HepG2 (cell line): ENCODE measurements at regions not wholly inside any gene's neighbourhood (a gene's known extent, or its start where the extent isn't known, plus 50 kb on each side); places are given as distances from the start of the nearest gene placed in this dataset.

Source experiments
- ATAC-seq: fragments of 200-7000 bp; cut with Tn5 transposase; 3 replicates; pipeline ENCODE4 v1.9.1; 2020; ENCODE audit warnings: mild to moderate bottlenecking, moderate library complexity
- BruUV-seq: library from RNA; stranded (reverse); fragments of 400-500 nt; replicated peaks from 2 replicates; lab custom pipeline; 2021; lab: Mats Ljungman, UMichigan
- CTCF ChIA-PET: fragments of 300-600 bp; formaldehyde crosslinking; extraction: SDS; loops from one replicate; lab custom pipeline; 2021; ENCODE audit warnings: low total read pairs, inconsistent platforms, low intra/inter-chr PET ratio; lab: Yijun Ruan, JAX
- POLR2A ChIA-PET: fragments of 350-600 bp; sonication (Branson Sonifier 250); formaldehyde crosslinking; loops from one replicate; lab custom pipeline; 2020; ENCODE audit warnings: antibody characterized with exemption, inconsistent platforms; lab: Yijun Ruan, JAX
- DNase-seq: peaks from one replicate; pipeline ENCODE4 v3.0.0-alpha.2; 2015; ENCODE audit warnings: low spot score
- FAIRE-seq: peaks from 3 replicates; lab custom pipeline; 2011; peaks lifted over from hg19 to GRCh38; lab: Jason Lieb, UNC
- H2AFZ ChIP-seq: one replicate; pipeline ENCODE4 v1.6.1; 2011; ENCODE audit warnings: low read length, inconsistent platforms
- H3K27ac ChIP-seq: fragments of 300-600 bp; 3 replicates; pipeline ENCODE4 v1.8.0; 2011; ENCODE audit warnings: mixed run types, mild to moderate bottlenecking, mixed read lengths, low read length, inconsistent platforms; ENCODE audit not compliant: insufficient read depth; ENCODE audit errors: extremely low read length
- H3K27me3 ChIP-seq, 2 experiments: fragments of 200-600 bp in 1 of 2; 2 replicates in 1 of 2; 3 replicates in 1 of 2; pipeline versions ENCODE4 v1.6.0 to v1.8.0; 2011; ENCODE audit warnings: low read length in 2 of 2, mild to moderate bottlenecking in 2 of 2, moderate library complexity in 2 of 2, inconsistent platforms in 1 of 2; ENCODE audit not compliant: insufficient read depth in 2 of 2, control insufficient read depth in 1 of 2
- H3K36me3 ChIP-seq, 2 experiments: fragments of 200-600 bp in 1 of 2; replicated peaks in 1 of 2; 2 replicates in 1 of 2; 3 replicates in 1 of 2; pipeline versions ENCODE4 v1.5.1 to v1.8.0; 2011; ENCODE audit warnings: low read length in 2 of 2, inconsistent platforms in 1 of 2; ENCODE audit not compliant: insufficient read depth in 2 of 2, control insufficient read depth in 1 of 2
- H3K4me1 ChIP-seq: 2 replicates; pipeline ENCODE4 v1.5.1; 2012; ENCODE audit warnings: low read length, inconsistent platforms; ENCODE audit not compliant: insufficient read depth
- H3K4me2 ChIP-seq: 2 replicates; pipeline ENCODE4 v1.6.0; 2011; ENCODE audit warnings: low read depth, low read length, inconsistent platforms
- H3K4me3 ChIP-seq, 3 experiments: fragments of 200-600 bp in 1 of 3; sonication (generic), shearing (Covaris generic) in 1 of 3; replicated peaks in 1 of 3; 2 replicates each; pipeline ENCODE4 v1.5.1; 2011 to 2016; ENCODE audit warnings: low read length in 3 of 3, inconsistent platforms in 2 of 3, low read depth in 2 of 3, mild to moderate bottlenecking in 2 of 3, control low read depth in 1 of 3, mixed read lengths in 1 of 3; ENCODE audit not compliant: insufficient read depth in 1 of 3
- H3K79me2 ChIP-seq: one replicate; pipeline ENCODE4 v1.6.1; 2011; ENCODE audit warnings: low read length, inconsistent platforms; ENCODE audit not compliant: insufficient read depth
- H3K9ac ChIP-seq: 2 replicates; pipeline ENCODE4 v1.6.0; 2011; ENCODE audit warnings: mild to moderate bottlenecking, low read depth, low read length, inconsistent platforms; ENCODE audit not compliant: insufficient read depth
- H3K9me3 ChIP-seq: 2 replicates; pipeline ENCODE4 v1.5.1; 2012; ENCODE audit warnings: mild to moderate bottlenecking, low read length
- H4K20me1 ChIP-seq: 2 replicates; pipeline ENCODE4 v1.6.0; 2011; ENCODE audit warnings: inconsistent platforms, mild to moderate bottlenecking, low read length, moderate library complexity; ENCODE audit not compliant: insufficient read depth
- CENPT ChIP-seq: sonication (generic); formaldehyde crosslinking; IDR thresholded peaks from 2 replicates; pipeline ENCODE4 v1.8.0; 2022; ENCODE audit warnings: low read depth, mild to moderate bottlenecking, moderate library complexity, missing genetic modification reagents
- DR1 ChIP-seq: sonication (generic); formaldehyde crosslinking; IDR thresholded peaks from 2 replicates; pipeline ENCODE4 v1.8.0; 2021; ENCODE audit warnings: mild to moderate bottlenecking, missing genetic modification reagents, inconsistent platforms
- GTF2F1 ChIP-seq: fragments of 150-350 bp; IDR thresholded peaks from 2 replicates; pipeline ENCODE4 v1.6.1; 2014; ENCODE audit warnings: low read length
- HMG20B ChIP-seq: conservative IDR thresholded peaks from 2 replicates; pipeline ENCODE4 v1.6.1; 2016; ENCODE audit warnings: missing genetic modification reagents, missing compliant biosample characterization
- HNF4A ChIP-seq: sonication (generic); formaldehyde crosslinking; IDR thresholded peaks from 2 replicates; pipeline ENCODE4 v1.4.0; 2020; ENCODE audit warnings: missing genetic modification reagents
- NR2F6 ChIP-seq, 2 experiments: IDR thresholded peaks; 2 replicates each; pipeline ENCODE4 v1.6.1; 2016; ENCODE audit warnings: antibody characterized with exemption in 1 of 2, mild to moderate bottlenecking in 1 of 2
- SIX1 ChIP-seq: sonication (generic); formaldehyde crosslinking; IDR thresholded peaks from 2 replicates; pipeline ENCODE4 v1.4.0; 2020; ENCODE audit warnings: missing genetic modification reagents, borderline replicate concordance
- SP140L ChIP-seq: sonication (generic); formaldehyde crosslinking; IDR thresholded peaks from 2 replicates; pipeline ENCODE4 v1.4.0; 2020; ENCODE audit warnings: missing genetic modification reagents, borderline replicate concordance
- ZNF30 ChIP-seq: sonication (generic); formaldehyde crosslinking; IDR thresholded peaks from 2 replicates; pipeline ENCODE4 v1.5.0; 2020; ENCODE audit warnings: mild to moderate bottlenecking, missing genetic modification reagents
- ZNF547 ChIP-seq: sonication (generic); formaldehyde crosslinking; IDR thresholded peaks from 2 replicates; pipeline ENCODE4 v1.5.1; 2020; ENCODE audit warnings: mild to moderate bottlenecking, missing genetic modification reagents
- ZNF562 ChIP-seq: sonication (generic); formaldehyde crosslinking; IDR thresholded peaks from 2 replicates; pipeline ENCODE4 v1.8.0; 2022; ENCODE audit warnings: missing genetic modification reagents, borderline replicate concordance
- ZNF747 ChIP-seq: sonication (generic); formaldehyde crosslinking; IDR thresholded peaks from 2 replicates; pipeline ENCODE4 v1.8.1; 2023; ENCODE audit warnings: missing genetic modification reagents, mild to moderate bottlenecking, borderline replicate concordance
- ZSCAN25 ChIP-seq: sonication (generic); formaldehyde crosslinking; IDR thresholded peaks from 2 replicates; pipeline ENCODE4 v1.8.0; 2022; ENCODE audit warnings: mild to moderate bottlenecking, missing genetic modification reagents
- WGBS: methylation state at CpG from one replicate; pipeline ENCODE4 v1.1.6; 2017; ENCODE audit warnings: low lambda C conversion rate; 5-methylcytosine and 5-hydroxymethylcytosine counted together
- in situ Hi-C: cut with HindIII; loops from 2 replicates; pipeline ENCODE4 v1.10.0; 2017; ENCODE audit warnings: low pct_unique_long_range_greater_than_20kb; ENCODE audit not compliant: extremely low pct_ligation_motif_present
- intact Hi-C: fragments of 100-400 bp; cut with micrococcal nuclease; formaldehyde crosslinking; loops from one replicate; pipeline ENCODE4 v1.10.0; 2022; ENCODE audit not compliant: unreplicated experiment

DNA sequence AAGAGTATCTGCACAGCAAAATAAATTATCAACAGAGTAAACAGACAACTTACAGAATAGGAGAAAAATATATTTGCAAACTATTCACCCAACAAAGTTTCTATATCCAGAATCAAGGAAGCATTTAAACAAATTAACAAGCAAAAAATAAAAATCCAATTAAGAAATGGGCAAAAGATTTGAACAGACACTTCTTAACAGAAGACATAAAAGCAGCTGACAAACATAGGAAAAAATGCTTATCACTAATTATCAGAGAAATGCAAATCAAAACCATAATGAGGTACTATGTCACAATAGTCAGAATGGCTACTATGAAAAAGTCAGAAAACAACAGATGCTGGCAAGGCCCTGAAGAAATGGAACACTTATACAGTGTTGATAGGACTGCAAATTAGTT, 434.2 kb upstream of the ADGRB3 start (continued):
- TF ChIP-seq SIX1 (CRISPR knock-in tag), result no peak
- TF ChIP-seq, all 625 proteins: peak for 0

DNA sequence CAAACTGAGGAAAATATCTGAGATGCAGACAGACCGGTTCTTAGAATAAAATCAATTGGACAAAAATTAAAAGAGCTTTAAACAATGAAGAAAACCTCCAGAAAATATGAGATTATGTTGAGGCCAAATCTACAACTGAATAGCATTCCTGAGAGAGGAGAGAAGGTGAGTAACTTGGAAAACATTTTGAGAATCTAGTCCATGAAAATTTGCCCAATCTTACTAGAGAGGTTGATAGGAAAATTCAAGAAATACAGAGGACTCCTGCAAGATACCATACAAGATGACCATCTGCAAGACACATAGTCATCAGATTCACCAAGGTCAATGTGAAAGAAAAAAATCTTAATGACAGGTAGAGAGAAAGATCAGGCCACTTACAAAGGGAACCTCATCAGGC, 437.7 kb upstream of the ADGRB3 start:
- no peak for FAIRE-seq
- BruUV-seq, result no TSS peak
- H3K27me3 ChIP-seq, result no peaks in the 10 kb centered on the region
- H3K79me2 ChIP-seq, result no peaks in the 10 kb centered on the region
- no peaks in the 10 kb centered on the region for H3K4me1 ChIP-seq
- POLR2A ChIA-PET, result no interaction called here
- no peak for DNase-seq
- no peak overlapping the region for H2AFZ ChIP-seq
- intact Hi-C loops, result no loop called here
- peaks cover 19% of the 10 kb centered on the region; the same call in 1 of the 2 replicates for H3K9me3 ChIP-seq
- H3K36me3 ChIP-seq, result no peaks in the 10 kb centered on the region
- H4K20me1 ChIP-seq, result no peaks in the 10 kb centered on the region
- no peak for ATAC-seq
- in situ Hi-C loops, result no loop called here
- no peak overlapping the region for H3K4me2 ChIP-seq
- TF ChIP-seq CENPT (CRISPR knock-in tag) (no peak), ZNF747 (CRISPR knock-in tag) (no peak), ZNF562 (no peak), ZSCAN25 (CRISPR knock-in tag) (no peak), SP140L (CRISPR knock-in tag) (no peak), NR2F6 (IDR thresholded peaks at IDR 0.05) (no peak), NR2F6 (CRISPR knock-in tag; IDR thresholded peaks at IDR 0.05) (no peak), DR1 (CRISPR knock-in tag) (no peak), HNF4A (CRISPR knock-in tag) (no peak), ZNF547 (CRISPR knock-in tag) (no peak), GTF2F1 (no peak), ZNF30 (CRISPR knock-in tag) (no peak), HMG20B (CRISPR knock-in tag) (no peak)
- TF ChIP-seq, all 625 proteins: peak for 0
- CTCF ChIA-PET, result interaction anchor here (0.9 kb wide), 1 partner anchor 1271 kb away, joined by 3 read pairs; no protein-coding TSS in a partner anchor
- H3K27ac ChIP-seq, result no peak overlapping the region
- H3K4me3 ChIP-seq, result no peak overlapping the region
- no peak overlapping the region for H3K9ac ChIP-seq
- WGBS, result 3% methylated on average over 1 of the region's 1 CpG
